Fibroblast of lung (primary cell): ENCODE measurements at regions not wholly inside any gene's neighbourhood (a gene's known extent, or its start where the extent isn't known, plus 50 kb on each side); places are given as distances from the start of the nearest gene placed in this dataset.

Experiments
- EZH2 ChIP-seq: IDR thresholded peaks from 2 replicates; pipeline ENCODE4 v1.5.1; 2012; ENCODE audit warnings: low read length, control low read depth, mild to moderate bottlenecking; ENCODE audit errors: missing control alignments
- TF ChIP-seq, protein P1 (sequence below), 2 donors: IDR thresholded peaks in 1 of 2; conservative IDR thresholded peaks in 1 of 2; 1 replicate in 1 of 2; 2 replicates in 1 of 2; pipeline ENCODE4 v1.5.1; 2011 to 2012; ENCODE audit warnings: low read length in 2 of 2, control low read depth in 1 of 2, inconsistent platforms in 1 of 2, low read depth in 1 of 2, mild to moderate bottlenecking in 1 of 2

GRCh38 chr4:181204109-181204508 lies 1039.1 kb upstream of the TENM3 start:
- TF ChIP-seq, protein P1, sequence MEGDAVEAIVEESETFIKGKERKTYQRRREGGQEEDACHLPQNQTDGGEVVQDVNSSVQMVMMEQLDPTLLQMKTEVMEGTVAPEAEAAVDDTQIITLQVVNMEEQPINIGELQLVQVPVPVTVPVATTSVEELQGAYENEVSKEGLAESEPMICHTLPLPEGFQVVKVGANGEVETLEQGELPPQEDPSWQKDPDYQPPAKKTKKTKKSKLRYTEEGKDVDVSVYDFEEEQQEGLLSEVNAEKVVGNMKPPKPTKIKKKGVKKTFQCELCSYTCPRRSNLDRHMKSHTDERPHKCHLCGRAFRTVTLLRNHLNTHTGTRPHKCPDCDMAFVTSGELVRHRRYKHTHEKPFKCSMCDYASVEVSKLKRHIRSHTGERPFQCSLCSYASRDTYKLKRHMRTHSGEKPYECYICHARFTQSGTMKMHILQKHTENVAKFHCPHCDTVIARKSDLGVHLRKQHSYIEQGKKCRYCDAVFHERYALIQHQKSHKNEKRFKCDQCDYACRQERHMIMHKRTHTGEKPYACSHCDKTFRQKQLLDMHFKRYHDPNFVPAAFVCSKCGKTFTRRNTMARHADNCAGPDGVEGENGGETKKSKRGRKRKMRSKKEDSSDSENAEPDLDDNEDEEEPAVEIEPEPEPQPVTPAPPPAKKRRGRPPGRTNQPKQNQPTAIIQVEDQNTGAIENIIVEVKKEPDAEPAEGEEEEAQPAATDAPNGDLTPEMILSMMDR (conservative IDR thresholded peaks at IDR 0.05 in 1 of 2, IDR thresholded peaks at IDR 0.05 in 1 of 2; ENCODE audit: low read depth in 1 of 2, low read length in 2 of 2): no peak
- TF ChIP-seq EZH2: no peak
